ENCODE measurements at regions not wholly inside any gene's neighbourhood (a gene's known extent, or its start where the extent isn't known, plus 50 kb on each side); places are given as distances from the start of the nearest gene placed in this dataset.

GRCh38 chr5:133819977-133820471 is 148.4 kb downstream of the C5orf15 start:
- no peaks in the 10 kb centered on the region for H3K36me3 Mint-ChIP-seq (ENCODE audit: low read depth)
- H3K4me1 Mint-ChIP-seq (ENCODE audit: low read depth), result peaks cover 9% of the 10 kb centered on the region; the same call in 1 of the 2 replicates
- peaks cover 59% of the 10 kb centered on the region for H3K27me3 Mint-ChIP-seq (ENCODE audit: insufficient read depth)
- H3K9me3 Mint-ChIP-seq, result no peaks in the 10 kb centered on the region
- no peak overlapping the region for H3K27ac Mint-ChIP-seq
- no peak overlapping the region for H3K4me3 Mint-ChIP-seq
- no peak for TF ChIP-seq CTCF (IDR thresholded peaks at IDR 0.05)
- no peak for DNase-seq

GRCh38 chr5:133818869-133819600 is 149.4 kb downstream of the C5orf15 start:
- no peaks in the 10 kb centered on the region for H3K36me3 Mint-ChIP-seq (ENCODE audit: low read depth)
- TF ChIP-seq CTCF (IDR thresholded peaks at IDR 0.05), result no peak
- H3K4me1 Mint-ChIP-seq (ENCODE audit: low read depth), result peaks cover 9% of the 10 kb centered on the region; the same call in 1 of the 2 replicates
- H3K9me3 Mint-ChIP-seq, result no peaks in the 10 kb centered on the region
- no peak for DNase-seq
- peaks cover 54% of the 10 kb centered on the region for H3K27me3 Mint-ChIP-seq (ENCODE audit: insufficient read depth)
- H3K4me3 Mint-ChIP-seq, result no peak overlapping the region
- H3K27ac Mint-ChIP-seq, result no peak overlapping the region

- peak; percentile 4 for DNase-seq
- Mint-ChIP-seq H3K4me1 (ENCODE audit: low read depth) (peaks cover 9% of the 10 kb centered on the region; the same call in 1 of the 2 replicates), H3K36me3 (ENCODE audit: low read depth) (no peaks in the 10 kb centered on the region), H3K27me3 (ENCODE audit: insufficient read depth) (peaks cover 49% of the 10 kb centered on the region), H3K9me3 (no peaks in the 10 kb centered on the region), H3K27ac (no peak overlapping the region), H3K4me3 (no peak overlapping the region)
- TF ChIP-seq CTCF (IDR thresholded peaks at IDR 0.05), result no peak
Observed at GRCh38 chr5:133818031-133818431, 150.4 kb downstream of the C5orf15 start.

GRCh38 chr5:133817456-133817855 is 151.0 kb downstream of the C5orf15 start:
- DNase-seq, result no peak
- peaks cover 46% of the 10 kb centered on the region for H3K27me3 Mint-ChIP-seq (ENCODE audit: insufficient read depth)
- H3K36me3 Mint-ChIP-seq (ENCODE audit: low read depth), result no peaks in the 10 kb centered on the region
- H3K4me1 Mint-ChIP-seq (ENCODE audit: low read depth), result peaks cover 9% of the 10 kb centered on the region; the same call in 1 of the 2 replicates
- no peak for TF ChIP-seq CTCF (IDR thresholded peaks at IDR 0.05)
- no peaks in the 10 kb centered on the region for H3K9me3 Mint-ChIP-seq
- H3K4me3 Mint-ChIP-seq, result no peak overlapping the region
- no peak overlapping the region for H3K27ac Mint-ChIP-seq

GRCh38 chr5:133816791-133817190 is 151.6 kb downstream of the C5orf15 start:
- H3K36me3 Mint-ChIP-seq (ENCODE audit: low read depth), result no peaks in the 10 kb centered on the region
- no peak for DNase-seq
- no peak overlapping the region for H3K4me3 Mint-ChIP-seq
- no peak for TF ChIP-seq CTCF (IDR thresholded peaks at IDR 0.05)
- no peak overlapping the region for H3K27ac Mint-ChIP-seq
- peaks cover 9% of the 10 kb centered on the region; the same call in 1 of the 2 replicates for H3K4me1 Mint-ChIP-seq (ENCODE audit: low read depth)
- H3K9me3 Mint-ChIP-seq, result no peaks in the 10 kb centered on the region
- peaks cover 45% of the 10 kb centered on the region for H3K27me3 Mint-ChIP-seq (ENCODE audit: insufficient read depth)
